ENCODE measurements at regions not wholly inside any gene's neighbourhood (a gene's known extent, or its start where the extent isn't known, plus 50 kb on each side); places are given as distances from the start of the nearest gene placed in this dataset.

GRCh38 chrX:113539599-113540356 is 699.1 kb upstream of the AMOT start:
- no peak for TF ChIP-seq CTCF (IDR thresholded peaks at IDR 0.05 in 8 of 11, conservative IDR thresholded peaks at IDR 0.05 in 3 of 11)
- TF ChIP-seq POLR2AphosphoS5 (IDR thresholded peaks at IDR 0.05): no peak
- no peak for TF ChIP-seq POLR2A (IDR thresholded peaks at IDR 0.05)
- 75 to 97% (median 81%) methylated on average over 2 of the region's 2 CpGs for WGBS, 5 donors
- H3K27me3 ChIP-seq (replicated peaks in 1 of 7): peaks cover 0 to 1% (median 0%) of the 10 kb centered on the region in 7 donors
- H3K36me3 ChIP-seq: no peaks in the 10 kb centered on the region
- H3K9me3 ChIP-seq: no peaks in the 10 kb centered on the region
- no peaks in the 10 kb centered on the region for H3K4me1 ChIP-seq
- no peak overlapping the region for H3K4me3 ChIP-seq
- intact Hi-C loops (cut with DNase I; ENCODE audit: low total_unique reads): no loop called here
- DNase-seq: no peak
- H3K27ac ChIP-seq: no peak overlapping the region

- 71 to 88% (median 75%) methylated on average over 5 to 6 of the region's 6 CpGs for WGBS, 5 donors
- Histone ChIP-seq H3K9me3 (no peaks in the 10 kb centered on the region), H3K27me3 (replicated peaks in 1 of 7) (peaks cover 0 to 5% (median 0%) of the 10 kb centered on the region in 7 donors), H3K27ac (no peak overlapping the region), H3K36me3 (no peaks in the 10 kb centered on the region), H3K4me1 (no peaks in the 10 kb centered on the region), H3K4me3 (no peak overlapping the region)
- TF ChIP-seq CTCF (IDR thresholded peaks at IDR 0.05 in 8 of 11, conservative IDR thresholded peaks at IDR 0.05 in 3 of 11) (no peak), POLR2A (IDR thresholded peaks at IDR 0.05) (no peak), POLR2AphosphoS5 (IDR thresholded peaks at IDR 0.05) (no peak)
- intact Hi-C loops (cut with DNase I; ENCODE audit: low total_unique reads): no loop called here
- DNase-seq: no peak
Observed at GRCh38 chrX:113529426-113530013, 688.9 kb upstream of the AMOT start.

- Histone ChIP-seq H3K27ac (no peak overlapping the region), H3K4me3 (no peak overlapping the region), H3K27me3 (replicated peaks in 1 of 7) (no peaks in the 10 kb centered on the region), H3K4me1 (no peaks in the 10 kb centered on the region), H3K9me3 (no peaks in the 10 kb centered on the region), H3K36me3 (no peaks in the 10 kb centered on the region)
- no peak for DNase-seq
- no peak for TF ChIP-seq POLR2A (IDR thresholded peaks at IDR 0.05)
- no peak for TF ChIP-seq CTCF (IDR thresholded peaks at IDR 0.05 in 8 of 11, conservative IDR thresholded peaks at IDR 0.05 in 3 of 11)
- intact Hi-C loops (cut with DNase I; ENCODE audit: low total_unique reads): no loop called here
- WGBS, 5 donors: 70 to 75% (median 72%) methylated on average over 2 to 3 of the region's 3 CpGs
Observed at GRCh38 chrX:113522814-113523213, 682.2 kb upstream of the AMOT start.

- no peak overlapping the region for H3K4me3 ChIP-seq
- DNase-seq: no peak
- no peaks in the 10 kb centered on the region for H3K9me3 ChIP-seq
- no peak for TF ChIP-seq POLR2AphosphoS5 (IDR thresholded peaks at IDR 0.05)
- no peak for TF ChIP-seq POLR2A (IDR thresholded peaks at IDR 0.05)
- no peak for TF ChIP-seq CTCF (IDR thresholded peaks at IDR 0.05 in 8 of 11, conservative IDR thresholded peaks at IDR 0.05 in 3 of 11)
- H3K27ac ChIP-seq: no peak overlapping the region
- H3K4me1 ChIP-seq: no peaks in the 10 kb centered on the region
- 2 to 45% (median 33%) methylated on average over 2 of the region's 2 CpGs for WGBS, 5 donors
- H3K36me3 ChIP-seq: no peaks in the 10 kb centered on the region
- no peaks in the 10 kb centered on the region for H3K27me3 ChIP-seq (replicated peaks in 1 of 7)
- intact Hi-C loops (cut with DNase I; ENCODE audit: low total_unique reads): no loop called here
Observed at GRCh38 chrX:113514906-113515305, 674.3 kb upstream of the AMOT start.
